ENCODE measurements at regions not wholly inside any gene's neighbourhood (a gene's known extent, or its start where the extent isn't known, plus 50 kb on each side); places are given as distances from the start of the nearest gene placed in this dataset.

DNA sequence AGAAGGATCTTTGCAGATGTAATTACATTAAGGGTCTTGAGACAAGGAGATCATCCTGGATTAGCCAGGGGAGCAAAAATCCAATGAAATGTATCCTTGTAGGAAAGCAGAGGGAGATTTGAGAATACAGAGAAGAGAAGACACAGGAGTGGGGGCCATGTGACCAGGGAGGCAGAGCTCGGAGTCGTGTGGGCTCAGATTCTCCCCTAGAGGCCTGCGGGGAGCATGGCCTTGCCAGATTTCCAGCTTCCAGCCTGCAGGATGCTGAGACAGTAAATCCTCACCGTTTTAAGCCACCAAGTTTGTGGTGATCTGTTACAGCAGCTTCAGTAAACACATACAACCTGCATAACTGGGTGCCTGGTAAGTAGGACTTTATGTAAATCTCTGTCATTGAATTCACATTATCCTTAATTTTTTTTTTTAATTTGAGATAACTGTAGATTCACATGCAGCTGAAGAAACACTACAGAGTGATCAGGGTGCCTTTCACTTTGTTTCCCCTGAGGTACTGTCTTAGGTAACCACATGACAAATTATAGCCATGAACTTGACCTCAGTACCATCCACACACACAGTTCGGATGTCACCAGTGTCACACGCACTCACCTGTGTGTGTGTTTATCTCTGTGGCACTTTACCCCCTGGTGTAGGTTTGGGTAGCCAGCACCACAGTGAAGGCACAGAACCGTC is 138.4 kb upstream of the HDAC4 start:
- no peak for TF ChIP-seq EP300 (IDR thresholded peaks at IDR 0.05; ENCODE audit: borderline replicate concordance in 1 of 2, control insufficient read depth in 1 of 2, low read depth in 2 of 2, low read length in 2 of 2)
- TF ChIP-seq, protein P1, sequence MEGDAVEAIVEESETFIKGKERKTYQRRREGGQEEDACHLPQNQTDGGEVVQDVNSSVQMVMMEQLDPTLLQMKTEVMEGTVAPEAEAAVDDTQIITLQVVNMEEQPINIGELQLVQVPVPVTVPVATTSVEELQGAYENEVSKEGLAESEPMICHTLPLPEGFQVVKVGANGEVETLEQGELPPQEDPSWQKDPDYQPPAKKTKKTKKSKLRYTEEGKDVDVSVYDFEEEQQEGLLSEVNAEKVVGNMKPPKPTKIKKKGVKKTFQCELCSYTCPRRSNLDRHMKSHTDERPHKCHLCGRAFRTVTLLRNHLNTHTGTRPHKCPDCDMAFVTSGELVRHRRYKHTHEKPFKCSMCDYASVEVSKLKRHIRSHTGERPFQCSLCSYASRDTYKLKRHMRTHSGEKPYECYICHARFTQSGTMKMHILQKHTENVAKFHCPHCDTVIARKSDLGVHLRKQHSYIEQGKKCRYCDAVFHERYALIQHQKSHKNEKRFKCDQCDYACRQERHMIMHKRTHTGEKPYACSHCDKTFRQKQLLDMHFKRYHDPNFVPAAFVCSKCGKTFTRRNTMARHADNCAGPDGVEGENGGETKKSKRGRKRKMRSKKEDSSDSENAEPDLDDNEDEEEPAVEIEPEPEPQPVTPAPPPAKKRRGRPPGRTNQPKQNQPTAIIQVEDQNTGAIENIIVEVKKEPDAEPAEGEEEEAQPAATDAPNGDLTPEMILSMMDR (IDR thresholded peaks at IDR 0.05 in 2 of 3, conservative IDR thresholded peaks at IDR 0.05 in 1 of 3; ENCODE audit: control insufficient read depth in 2 of 3, extremely low read depth in 1 of 3, insufficient read depth in 1 of 3, low read depth in 3 of 3, low read length in 3 of 3): no peak

All from GM12878 (cell line).